K562 (cell line): ENCODE measurements at regions not wholly inside any gene's neighbourhood (a gene's known extent, or its start where the extent isn't known, plus 50 kb on each side); places are given as distances from the start of the nearest gene placed in this dataset.

ENCODE experiments used
- ATAC-seq: fragments of 200-7000 bp; cut with Tn5 transposase; 3 replicates; pipeline ENCODE4 v1.9.1; 2020; ENCODE audit warnings: moderate library complexity
- BruUV-seq: library from RNA; stranded (reverse); fragments of 400-500 nt; replicated peaks from 2 replicates; lab custom pipeline; 2021; lab: Mats Ljungman, UMichigan
- CTCF ChIA-PET: fragments of 300-600 bp; formaldehyde crosslinking; extraction: SDS; loops from one replicate; lab custom pipeline; 2021; ENCODE audit warnings: low intra/inter-chr PET ratio; lab: Yijun Ruan, JAX
- POLR2A ChIA-PET: fragments of 300-600, 350-650 bp; sonication (Branson Sonifier 250); formaldehyde crosslinking; extraction: SDS; loops from one replicate; lab custom pipeline; 2021; ENCODE audit warnings: antibody characterized with exemption, inconsistent platforms; lab: Yijun Ruan, JAX
- DNase-seq, 4 experiments: peaks; one replicate each; pipeline versions ENCODE4 v3.0.0 to v3.0.0-alpha.2; 2011 to 2018; ENCODE audit warnings: low spot score in 3 of 4, mixed read lengths in 3 of 4; ENCODE audit errors: extremely low read depth in 1 of 4
- FAIRE-seq: peaks from 2 replicates; lab custom pipeline; 2011; peaks lifted over from hg19 to GRCh38; lab: Jason Lieb, UNC
- H2AFZ ChIP-seq: 2 replicates; pipeline ENCODE4 v1.6.0; 2011; ENCODE audit warnings: low read depth, low read length, control low read depth, inconsistent platforms
- H3K27ac ChIP-seq: fragments of 200-600 bp; 3 replicates; pipeline ENCODE4 v1.8.0; 2011; ENCODE audit warnings: low read depth, mild to moderate bottlenecking, control low read depth, inconsistent platforms, low read length, moderate library complexity, mixed read lengths; ENCODE audit errors: extremely low read depth
- H3K27me3 ChIP-seq, 2 experiments: fragments of 300-600 bp in 1 of 2; 2 replicates in 1 of 2; 3 replicates in 1 of 2; pipeline versions ENCODE4 v1.6.0 to v1.8.0; 2011; ENCODE audit warnings: inconsistent platforms in 2 of 2, low read length in 2 of 2, mild to moderate bottlenecking in 1 of 2, mixed read lengths in 1 of 2, moderate library complexity in 1 of 2; ENCODE audit not compliant: control insufficient read depth in 2 of 2, insufficient read depth in 2 of 2
- H3K36me3 ChIP-seq: fragments of 300-600 bp; 3 replicates; pipeline ENCODE4 v1.8.0; 2011; ENCODE audit warnings: mild to moderate bottlenecking, low read length, inconsistent platforms; ENCODE audit not compliant: control insufficient read depth, insufficient read depth
- H3K4me1 ChIP-seq, 2 experiments: fragments of 200-600 bp in 1 of 2; replicated peaks in 1 of 2; 2 replicates in 1 of 2; 3 replicates in 1 of 2; pipeline versions ENCODE4 v1.5.1 to v1.8.0; 2011; ENCODE audit warnings: inconsistent platforms in 2 of 2, low read length in 2 of 2, mild to moderate bottlenecking in 1 of 2, mixed read lengths in 1 of 2, moderate library complexity in 1 of 2; ENCODE audit not compliant: control insufficient read depth in 2 of 2, insufficient read depth in 2 of 2
- H3K4me2 ChIP-seq: 2 replicates; pipeline ENCODE4 v1.6.1; 2011; ENCODE audit warnings: low read length, control low read depth, inconsistent platforms, mixed read lengths; ENCODE audit not compliant: insufficient read depth
- H3K4me3 ChIP-seq: fragments of 200-600 bp; sonication (generic), shearing (Covaris generic); 2 replicates; pipeline ENCODE4 v1.5.1; 2016; ENCODE audit warnings: control low read depth, inconsistent platforms
- H3K79me2 ChIP-seq: fragments of 200-600 bp; 3 replicates; pipeline ENCODE4 v1.8.0; 2011; ENCODE audit warnings: low read length, inconsistent platforms; ENCODE audit not compliant: control insufficient read depth, insufficient read depth
- H3K9ac ChIP-seq, 2 experiments: 2 replicates each; pipeline versions ENCODE4 v1.6.0 to v1.6.1; 2011; ENCODE audit warnings: low read depth in 2 of 2, low read length in 2 of 2, control low read depth in 1 of 2, inconsistent platforms in 1 of 2, mild to moderate bottlenecking in 1 of 2, mixed read lengths in 1 of 2; ENCODE audit not compliant: insufficient read depth in 1 of 2
- H3K9me1 ChIP-seq: one replicate; pipeline ENCODE4 v1.6.0; 2011; ENCODE audit warnings: inconsistent platforms, mild to moderate bottlenecking, low read length, moderate library complexity; ENCODE audit not compliant: control insufficient read depth, insufficient read depth
- H3K9me3 ChIP-seq: replicated peaks from 2 replicates; pipeline ENCODE4 v1.5.1; 2011; ENCODE audit warnings: low read depth, low read length, inconsistent platforms; ENCODE audit not compliant: control insufficient read depth, insufficient read depth
- H4K20me1 ChIP-seq: replicated peaks from 2 replicates; pipeline ENCODE4 v1.6.1; 2011; ENCODE audit warnings: low read length, inconsistent platforms, mixed read lengths; ENCODE audit not compliant: control insufficient read depth, insufficient read depth
- ETV5 ChIP-seq: sonication (generic); formaldehyde crosslinking; IDR thresholded peaks from 2 replicates; pipeline ENCODE4 v1.4.0; 2020; ENCODE audit warnings: low read depth, mild to moderate bottlenecking, missing genetic modification reagents
- FOXK1 ChIP-seq: sonication (generic); formaldehyde crosslinking; IDR thresholded peaks from 2 replicates; pipeline ENCODE4 v1.8.0; 2022; ENCODE audit warnings: missing genetic modification reagents, mild to moderate bottlenecking, borderline replicate concordance
- HNRNPUL1 ChIP-seq: fragments of 200-400 bp; formaldehyde crosslinking; IDR thresholded peaks from 2 replicates; pipeline ENCODE4 v1.6.1; 2017; ENCODE audit warnings: low read length
- NFE2L1 ChIP-seq: fragments of 450-650 bp; IDR thresholded peaks from 2 replicates; pipeline ENCODE4 v1.6.1; 2016; ENCODE audit warnings: missing genetic modification characterization, low read depth, mild to moderate bottlenecking, missing compliant biosample characterization, moderate library complexity, borderline replicate concordance
- PRDM10 ChIP-seq: fragments of 450-650 bp; IDR thresholded peaks from 2 replicates; pipeline ENCODE4 v1.6.1; 2018; ENCODE audit not compliant: partially characterized antibody
- PYGO2 ChIP-seq: fragments of 450-650 bp; IDR thresholded peaks from 2 replicates; pipeline ENCODE4 v1.6.1; 2016; ENCODE audit warnings: mild to moderate bottlenecking, missing genetic modification characterization, moderate library complexity, missing compliant biosample characterization
- RAD51 ChIP-seq: fragments of 450-650 bp; IDR thresholded peaks from 2 replicates; pipeline ENCODE4 v1.7.1; 2016; ENCODE audit warnings: low read depth, mild to moderate bottlenecking, borderline replicate concordance
- RFX5 ChIP-seq: IDR thresholded peaks from 2 replicates; pipeline ENCODE4 v1.6.1; 2011; ENCODE audit warnings: low read depth, mild to moderate bottlenecking, improper control_type of control experiment, low read length
- ZNF518B ChIP-seq: fragments of 250-450 bp; sonication (Bioruptor Pico); IDR thresholded peaks from 2 replicates; pipeline ENCODE4 v1.5.0; 2021; ENCODE audit warnings: mild to moderate bottlenecking, moderate library complexity
- WGBS: fragments of 100-300 bp; shearing (Covaris generic); methylation state at CpG from one replicate; pipeline ENCODE4 v1.1.6; 2016; ENCODE audit warnings: low coverage, mixed read lengths; ENCODE audit not compliant: insufficient coverage; ENCODE audit errors: missing lambda C conversion rate; 5-methylcytosine and 5-hydroxymethylcytosine counted together
- in situ Hi-C: fragments of 300-500 bp; cut with MboI; formaldehyde crosslinking; loops from 4 replicates; pipeline ENCODE4 v1.15.0; 2018; ENCODE audit warnings: inconsistent platforms, mixed read lengths
- intact Hi-C: fragments of 100-400 bp; cut with micrococcal nuclease; formaldehyde crosslinking; loops from 2 replicates; pipeline ENCODE4 v1.14.2; 2022

- Histone ChIP-seq H3K79me2 (no peaks in the 10 kb centered on the region), H3K36me3 (no peaks in the 10 kb centered on the region), H3K4me1 (no peaks in the 10 kb centered on the region), H3K27ac (no peak overlapping the region), H3K4me3 (no peak overlapping the region), H3K4me2 (no peak overlapping the region), H3K9me1 (no peaks in the 10 kb centered on the region), H3K27me3 (no peaks in the 10 kb centered on the region), H4K20me1 (no peaks in the 10 kb centered on the region), H3K9ac (no peak overlapping the region), H2AFZ (no peak overlapping the region), H3K9me3 (no peaks in the 10 kb centered on the region)
- 0% methylated on average over 2 of the region's 2 CpGs for WGBS
- no peak for TF ChIP-seq PRDM10
- no peak for DNase-seq
- BruUV-seq: no TSS peak
- CTCF ChIA-PET: no interaction called here
- in situ Hi-C loops (no loop called here), intact Hi-C loops (no loop called here)
- no peak for FAIRE-seq
- no peak for ATAC-seq
- POLR2A ChIA-PET: no interaction called here
Observed at GRCh38 chr1:60245324-60245723, 171.8 kb upstream of the C1orf87 start.

- Histone ChIP-seq H3K9me1 (no peaks in the 10 kb centered on the region), H3K9ac (no peak overlapping the region), H3K4me2 (no peak overlapping the region), H4K20me1 (no peaks in the 10 kb centered on the region), H3K4me1 (no peaks in the 10 kb centered on the region), H3K27ac (no peak overlapping the region), H3K36me3 (no peaks in the 10 kb centered on the region), H3K4me3 (no peak overlapping the region), H3K9me3 (no peaks in the 10 kb centered on the region), H2AFZ (no peak overlapping the region), H3K79me2 (no peaks in the 10 kb centered on the region), H3K27me3 (no peaks in the 10 kb centered on the region)
- ChIA-PET POLR2A (no interaction called here), CTCF (no interaction called here)
- no peak for DNase-seq
- intact Hi-C loops (no loop called here), in situ Hi-C loops (no loop called here)
- FAIRE-seq: no peak
- ATAC-seq: no peak
- no TSS peak for BruUV-seq
- no peak for TF ChIP-seq ETV5 (CRISPR knock-in tag)
- no peak for TF ChIP-seq ZNF518B
- TF ChIP-seq RFX5: no peak
- no peak for TF ChIP-seq PYGO2 (tag)
- TF ChIP-seq NFE2L1: no peak
- no peak for TF ChIP-seq FOXK1 (CRISPR knock-in tag)
- no peak for TF ChIP-seq HNRNPUL1
- no peak for TF ChIP-seq RAD51
Observed at GRCh38 chr1:60244906-60245305, 171.3 kb upstream of the C1orf87 start.
